ENCODE measurements at regions not wholly inside any gene's neighbourhood (a gene's known extent, or its start where the extent isn't known, plus 50 kb on each side); places are given as distances from the start of the nearest gene placed in this dataset.

DNA sequence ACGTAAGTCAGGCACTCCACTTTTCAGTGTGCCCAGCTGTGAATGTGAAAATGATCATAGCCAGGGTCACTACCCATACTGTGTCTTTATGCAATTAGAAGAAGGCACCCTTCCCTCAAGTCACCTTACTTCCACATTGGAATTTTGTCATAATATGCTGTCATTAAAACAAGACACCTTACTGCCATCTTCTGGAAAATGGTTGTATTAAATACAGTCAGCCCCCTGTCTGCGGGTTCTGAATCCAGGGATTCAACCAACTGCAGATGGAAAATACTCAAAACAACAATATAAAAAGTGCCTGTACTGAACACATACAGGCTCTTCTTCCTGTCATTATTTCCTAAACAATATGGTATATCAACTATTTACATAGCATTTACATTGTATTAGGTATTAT lies 70.2 kb upstream of the TBX5 start:
- DNase-seq (ENCODE audit: low read depth) (peak; percentile 12), FAIRE-seq (no peak)
- no peak overlapping the region for H3K4me3 ChIP-seq (ENCODE audit: low read depth, low read length)
- TF ChIP-seq, protein P1, sequence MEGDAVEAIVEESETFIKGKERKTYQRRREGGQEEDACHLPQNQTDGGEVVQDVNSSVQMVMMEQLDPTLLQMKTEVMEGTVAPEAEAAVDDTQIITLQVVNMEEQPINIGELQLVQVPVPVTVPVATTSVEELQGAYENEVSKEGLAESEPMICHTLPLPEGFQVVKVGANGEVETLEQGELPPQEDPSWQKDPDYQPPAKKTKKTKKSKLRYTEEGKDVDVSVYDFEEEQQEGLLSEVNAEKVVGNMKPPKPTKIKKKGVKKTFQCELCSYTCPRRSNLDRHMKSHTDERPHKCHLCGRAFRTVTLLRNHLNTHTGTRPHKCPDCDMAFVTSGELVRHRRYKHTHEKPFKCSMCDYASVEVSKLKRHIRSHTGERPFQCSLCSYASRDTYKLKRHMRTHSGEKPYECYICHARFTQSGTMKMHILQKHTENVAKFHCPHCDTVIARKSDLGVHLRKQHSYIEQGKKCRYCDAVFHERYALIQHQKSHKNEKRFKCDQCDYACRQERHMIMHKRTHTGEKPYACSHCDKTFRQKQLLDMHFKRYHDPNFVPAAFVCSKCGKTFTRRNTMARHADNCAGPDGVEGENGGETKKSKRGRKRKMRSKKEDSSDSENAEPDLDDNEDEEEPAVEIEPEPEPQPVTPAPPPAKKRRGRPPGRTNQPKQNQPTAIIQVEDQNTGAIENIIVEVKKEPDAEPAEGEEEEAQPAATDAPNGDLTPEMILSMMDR (IDR thresholded peaks at IDR 0.05; ENCODE audit: insufficient read depth, low read length, severe bottlenecking), result no peak
- H3K36me3 ChIP-seq (ENCODE audit: control insufficient read depth, insufficient read depth, low read length), result no peaks in the 10 kb centered on the region
- peaks cover 11% of the 10 kb centered on the region for H3K27me3 ChIP-seq (ENCODE audit: control insufficient read depth, insufficient read depth, low read length)

DNA sequence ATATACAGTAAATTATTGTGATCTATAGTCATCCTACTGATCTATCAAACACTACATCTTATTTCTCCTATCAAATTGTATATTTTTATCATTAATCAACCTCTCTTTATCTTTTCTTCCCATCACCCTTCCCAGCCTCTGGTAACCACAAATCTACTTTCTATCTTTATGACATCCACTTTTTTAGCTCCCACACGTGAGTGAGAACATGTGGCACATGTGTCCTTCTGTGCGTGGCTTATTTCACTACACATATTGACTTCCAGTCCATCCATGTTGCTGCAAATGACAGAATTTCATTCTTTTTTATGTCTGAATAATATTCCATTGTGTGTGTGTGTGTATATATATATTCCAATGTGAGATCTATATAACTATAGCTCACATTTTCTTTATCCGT lies 67.8 kb upstream of the TBX5 start:
- H3K36me3 ChIP-seq (ENCODE audit: control insufficient read depth, insufficient read depth, low read length), result no peaks in the 10 kb centered on the region
- DNase-seq (ENCODE audit: low read depth), result no peak
- TF ChIP-seq, protein P1 (IDR thresholded peaks at IDR 0.05; ENCODE audit: insufficient read depth, low read length, severe bottlenecking), result no peak
- FAIRE-seq, result no peak
- H3K4me3 ChIP-seq (ENCODE audit: low read depth, low read length), result no peak overlapping the region
- no peaks in the 10 kb centered on the region for H3K27me3 ChIP-seq (ENCODE audit: control insufficient read depth, insufficient read depth, low read length)

DNA sequence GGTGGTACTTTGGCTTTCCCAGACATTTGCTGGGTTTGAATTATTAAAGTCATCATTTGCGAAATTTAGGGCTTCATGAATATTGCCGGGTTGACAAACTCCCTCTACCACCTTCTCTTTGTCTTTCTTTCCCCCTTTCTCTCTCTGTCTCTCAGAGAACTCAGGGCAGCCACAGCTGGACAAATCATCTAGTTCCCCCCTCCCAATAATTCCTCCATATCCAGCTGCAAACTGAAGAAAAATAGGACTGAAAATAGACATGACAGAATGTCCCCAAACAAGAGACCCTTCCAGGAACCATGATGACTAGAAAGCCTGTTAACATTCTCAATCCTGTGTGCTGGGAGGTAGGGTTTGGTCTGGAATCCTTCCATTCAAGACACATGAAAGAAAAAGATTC lies 67.1 kb upstream of the TBX5 start:
- Histone ChIP-seq H3K27me3 (ENCODE audit: control insufficient read depth, insufficient read depth, low read length) (no peaks in the 10 kb centered on the region), H3K36me3 (ENCODE audit: control insufficient read depth, insufficient read depth, low read length) (no peaks in the 10 kb centered on the region), H3K4me3 (ENCODE audit: low read depth, low read length) (no peak overlapping the region)
- TF ChIP-seq, protein P1 (IDR thresholded peaks at IDR 0.05; ENCODE audit: insufficient read depth, low read length, severe bottlenecking), result no peak
- FAIRE-seq, result no peak
- DNase-seq (ENCODE audit: low read depth), result no peak

DNA sequence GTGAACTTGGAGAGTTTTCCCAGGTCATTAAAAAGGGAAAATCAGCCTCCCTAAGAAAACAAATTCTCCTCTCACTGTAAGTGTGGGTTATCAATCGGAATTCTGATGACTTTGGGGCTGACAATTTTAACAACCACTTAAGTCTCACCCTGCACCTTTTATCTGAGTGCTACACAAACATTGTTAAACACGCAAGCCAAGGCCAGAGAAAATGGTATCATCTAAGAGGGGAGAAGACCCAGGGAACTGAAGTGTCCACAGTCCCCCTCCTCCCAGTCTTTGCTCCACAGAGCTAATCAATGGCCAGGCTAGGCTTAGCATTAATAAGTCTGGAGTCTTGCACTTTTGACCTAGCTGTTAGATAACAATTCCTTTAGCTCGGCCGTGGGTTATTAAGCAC lies 51.7 kb upstream of the TBX5 start:
- TF ChIP-seq, protein P1 (IDR thresholded peaks at IDR 0.05; ENCODE audit: insufficient read depth, low read length, severe bottlenecking), result no peak
- Histone ChIP-seq H3K36me3 (ENCODE audit: control insufficient read depth, insufficient read depth, low read length) (no peaks in the 10 kb centered on the region), H3K4me3 (ENCODE audit: low read depth, low read length) (no peak overlapping the region), H3K27me3 (ENCODE audit: control insufficient read depth, insufficient read depth, low read length) (no peaks in the 10 kb centered on the region)
- no peak for FAIRE-seq
- no peak for DNase-seq (ENCODE audit: low read depth)

Data from bronchial epithelial cell (primary cell).